ENCODE measurements at regions not wholly inside any gene's neighbourhood (a gene's known extent, or its start where the extent isn't known, plus 50 kb on each side); places are given as distances from the start of the nearest gene placed in this dataset.

DNA sequence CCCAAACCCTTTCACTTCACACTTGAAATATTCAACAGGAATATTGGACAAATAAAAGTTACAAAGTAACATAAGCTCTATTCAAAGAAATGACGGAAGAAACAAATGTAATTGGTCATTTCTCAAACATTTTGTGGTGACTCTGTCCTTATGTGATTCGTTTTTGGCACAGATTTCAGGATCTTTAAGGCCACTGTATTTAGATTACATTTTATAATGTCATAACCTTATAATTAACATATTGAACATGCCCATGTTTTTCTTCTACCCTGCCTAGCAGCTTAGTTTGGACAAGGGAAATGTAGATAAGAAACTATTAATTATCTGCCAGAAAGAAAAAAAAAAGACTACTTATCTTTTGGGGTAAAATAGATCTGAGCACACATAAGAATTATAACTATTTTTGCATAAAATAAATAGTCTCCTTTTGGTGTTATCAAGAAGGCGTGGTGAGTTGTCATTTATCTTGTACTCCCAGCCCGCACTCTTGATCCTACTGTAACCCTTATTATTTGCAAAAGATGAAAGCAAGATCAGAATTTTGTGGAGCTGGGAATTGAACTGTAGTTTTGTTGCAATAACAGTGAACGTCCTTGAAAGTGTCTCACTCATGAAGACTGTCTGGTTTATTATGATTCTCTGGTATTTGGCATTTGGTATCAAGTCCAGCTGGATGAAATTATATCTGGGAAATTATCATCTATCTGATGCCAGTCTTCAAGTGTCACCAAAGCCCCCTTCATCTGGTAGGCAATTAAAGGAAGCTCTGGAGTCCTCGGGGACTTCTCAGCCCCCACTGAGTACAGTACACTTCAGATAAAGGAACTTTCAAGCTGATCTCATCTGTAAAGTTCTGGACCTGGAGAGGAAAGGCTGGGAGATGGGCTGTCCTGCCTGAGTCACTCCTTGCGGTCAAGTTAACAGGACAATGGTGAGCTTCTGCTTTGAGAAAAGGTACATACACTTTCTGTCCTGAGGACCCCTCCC, 175.7 kb upstream of the INHBA start:
- no peak overlapping the region for H3K4me3 Mint-ChIP-seq (ENCODE audit: low read depth)
- H3K4me1 Mint-ChIP-seq (ENCODE audit: low read depth) = no peaks in the 10 kb centered on the region
- no peak for TF ChIP-seq CTCF (IDR thresholded peaks at IDR 0.05; ENCODE audit: unreplicated experiment)
- H3K27ac Mint-ChIP-seq = no peak overlapping the region
- DNase-seq (ENCODE audit: low spot score, unreplicated experiment) = no peak
- H3K27me3 Mint-ChIP-seq = peaks cover 3% of the 10 kb centered on the region
- H3K36me3 Mint-ChIP-seq (ENCODE audit: insufficient read depth) = no peaks in the 10 kb centered on the region
- H3K9me3 Mint-ChIP-seq (ENCODE audit: low read depth) = no peaks in the 10 kb centered on the region

DNA sequence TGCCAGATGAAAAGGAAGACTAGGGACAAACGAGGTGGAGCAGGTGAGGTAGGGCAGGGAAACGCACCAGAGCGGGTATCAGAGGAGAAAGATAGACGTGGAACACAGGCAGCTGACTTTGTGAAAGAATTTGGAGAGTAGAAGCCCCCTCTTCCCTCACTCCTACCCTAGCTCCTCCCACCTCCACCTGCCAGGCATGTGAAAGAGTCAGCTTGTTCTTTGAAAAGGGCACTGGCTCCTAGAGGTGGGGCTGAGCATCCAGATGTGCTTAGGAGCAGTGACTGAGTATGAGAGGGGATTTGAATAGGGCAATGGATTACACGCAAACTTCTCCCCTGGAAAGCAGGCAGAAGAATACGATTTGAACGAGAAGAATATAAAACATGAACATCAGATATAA, 174.2 kb upstream of the INHBA start:
- H3K36me3 Mint-ChIP-seq (ENCODE audit: insufficient read depth) = no peaks in the 10 kb centered on the region
- H3K27ac Mint-ChIP-seq = peak overlapping the region; percentile 43

GRCh38 chr7:41875513-41875912, 172.6 kb upstream of the INHBA start:
- no peak overlapping the region for H3K4me3 Mint-ChIP-seq (ENCODE audit: low read depth)
- H3K36me3 Mint-ChIP-seq (ENCODE audit: insufficient read depth) = no peaks in the 10 kb centered on the region
- no peak overlapping the region for H3K27ac Mint-ChIP-seq
- no peak for DNase-seq (ENCODE audit: low spot score, unreplicated experiment)
- H3K27me3 Mint-ChIP-seq = peaks cover 3% of the 10 kb centered on the region
- H3K4me1 Mint-ChIP-seq (ENCODE audit: low read depth) = no peaks in the 10 kb centered on the region
- TF ChIP-seq CTCF (IDR thresholded peaks at IDR 0.05; ENCODE audit: unreplicated experiment) = no peak
- H3K9me3 Mint-ChIP-seq (ENCODE audit: low read depth) = no peaks in the 10 kb centered on the region

More for the DNA sequence above, 174.2 kb upstream of the INHBA start:
- H3K4me3 Mint-ChIP-seq (ENCODE audit: low read depth) = no peak overlapping the region
- H3K4me1 Mint-ChIP-seq (ENCODE audit: low read depth) = no peaks in the 10 kb centered on the region
- H3K27me3 Mint-ChIP-seq = peaks cover 3% of the 10 kb centered on the region
- no peaks in the 10 kb centered on the region for H3K9me3 Mint-ChIP-seq (ENCODE audit: low read depth)
- no peak for TF ChIP-seq CTCF (IDR thresholded peaks at IDR 0.05; ENCODE audit: unreplicated experiment)
- DNase-seq (ENCODE audit: low spot score, unreplicated experiment) = no peak

- no peaks in the 10 kb centered on the region for H3K9me3 Mint-ChIP-seq (ENCODE audit: low read depth)
- no peak for DNase-seq (ENCODE audit: low spot score, unreplicated experiment)
- H3K36me3 Mint-ChIP-seq (ENCODE audit: insufficient read depth) = no peaks in the 10 kb centered on the region
- H3K27ac Mint-ChIP-seq = no peak overlapping the region
- TF ChIP-seq CTCF (IDR thresholded peaks at IDR 0.05; ENCODE audit: unreplicated experiment) = no peak
- H3K27me3 Mint-ChIP-seq = peaks cover 3% of the 10 kb centered on the region
- H3K4me1 Mint-ChIP-seq (ENCODE audit: low read depth) = no peaks in the 10 kb centered on the region
- H3K4me3 Mint-ChIP-seq (ENCODE audit: low read depth) = no peak overlapping the region
Measured at GRCh38 chr7:41874201-41874785, 171.4 kb upstream of the INHBA start.

DNA sequence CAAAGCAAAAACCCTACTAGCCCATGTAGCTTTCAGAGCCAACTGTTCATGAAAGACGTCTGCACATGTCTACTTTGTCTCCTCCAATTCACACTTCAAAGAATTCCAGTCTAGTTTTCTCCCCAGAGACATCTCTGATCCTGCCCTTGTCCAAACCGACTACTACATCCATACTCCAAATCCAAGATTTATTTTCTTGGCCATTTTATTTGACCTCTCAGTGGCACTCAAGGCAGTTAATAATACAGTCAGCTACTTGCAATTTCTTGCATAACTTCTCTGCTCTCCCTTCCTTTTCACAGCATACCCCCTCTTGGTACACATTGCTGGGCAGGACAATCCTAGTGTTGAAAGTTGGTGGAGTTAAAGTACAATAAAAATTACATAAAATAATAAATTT, 170.9 kb upstream of the INHBA start:
- H3K36me3 Mint-ChIP-seq (ENCODE audit: insufficient read depth) = no peaks in the 10 kb centered on the region
- DNase-seq (ENCODE audit: low spot score, unreplicated experiment) = no peak
- no peaks in the 10 kb centered on the region for H3K4me1 Mint-ChIP-seq (ENCODE audit: low read depth)
- H3K9me3 Mint-ChIP-seq (ENCODE audit: low read depth) = no peaks in the 10 kb centered on the region
- TF ChIP-seq CTCF (IDR thresholded peaks at IDR 0.05; ENCODE audit: unreplicated experiment) = no peak
- H3K27ac Mint-ChIP-seq = no peak overlapping the region
- H3K4me3 Mint-ChIP-seq (ENCODE audit: low read depth) = no peak overlapping the region
- peaks cover 3% of the 10 kb centered on the region for H3K27me3 Mint-ChIP-seq

Data from progenitor cell of endocrine pancreas (in vitro differentiated cells).